Esophagus squamous epithelium (tissue), 5 donors: ENCODE measurements at regions not wholly inside any gene's neighbourhood (a gene's known extent, or its start where the extent isn't known, plus 50 kb on each side); places are given as distances from the start of the nearest gene placed in this dataset.

Source experiments
- DNase-seq: peaks from one replicate; lab custom pipeline; 2025; lab: John Stamatoyannopoulos, UW
- H3K27ac ChIP-seq, 4 donors: fragments of 200-600 bp; sonication (generic); one replicate each; pipeline ENCODE4 v1.5.1; 2016 to 2019; ENCODE audit warnings: mild to moderate bottlenecking in 1 of 4
- H3K27me3 ChIP-seq, 4 donors: fragments of 200-600 bp; sonication (generic); 1 replicate in 3 of 4; 2 replicates in 1 of 4; pipeline versions ENCODE4 v1.5.1 to v1.6.0; 2017 to 2021; ENCODE audit warnings: antibody characterized with exemption in 1 of 4
- H3K36me3 ChIP-seq, 3 donors: fragments of 200-600 bp; sonication (generic); one replicate each; pipeline ENCODE4 v1.5.1; 2016 to 2019
- H3K4me1 ChIP-seq, 3 donors: fragments of 200-600 bp; sonication (generic); one replicate each; pipeline ENCODE4 v1.5.1; 2017 to 2019
- H3K4me3 ChIP-seq, 4 donors: fragments of 200-600 bp; sonication (generic); 1 replicate in 3 of 4; 2 replicates in 1 of 4; pipeline ENCODE4 v1.5.1; 2016 to 2019; ENCODE audit warnings: mild to moderate bottlenecking in 2 of 4, moderate library complexity in 1 of 4
- H3K9me3 ChIP-seq, 3 donors: fragments of 200-600 bp; sonication (generic); one replicate each; pipeline ENCODE4 v1.5.1; 2016 to 2019
- POLR2A ChIP-seq, 4 donors: fragments of 450-650 bp; IDR thresholded peaks; one replicate each; pipeline ENCODE4 v1.6.1; 2017; ENCODE audit warnings: antibody characterized with exemption in 4 of 4, mild to moderate bottlenecking in 4 of 4, moderate library complexity in 3 of 4
- WGBS, 2 donors: methylation state at CpG; one replicate each; pipeline ENCODE4 v1.1.5; 2018; 5-methylcytosine and 5-hydroxymethylcytosine counted together
- intact Hi-C: fragments of 100-400 bp; cut with DNase I; formaldehyde crosslinking; loops from one replicate; pipeline ENCODE4 v1.15.0; 2022
- TF ChIP-seq, protein P1 (sequence below), 6 experiments: fragments of 450-650 bp in 4 of 6; fragments of 200-600 bp in 2 of 6; sonication (generic) in 2 of 6; IDR thresholded peaks; one replicate each; pipeline ENCODE4 v1.5.1; 2016 to 2019; ENCODE audit warnings: antibody characterized with exemption in 6 of 6, mild to moderate bottlenecking in 4 of 6, moderate library complexity in 4 of 6
- donor health status: DM: yes; HTN: yes; CAD: no.

DNA sequence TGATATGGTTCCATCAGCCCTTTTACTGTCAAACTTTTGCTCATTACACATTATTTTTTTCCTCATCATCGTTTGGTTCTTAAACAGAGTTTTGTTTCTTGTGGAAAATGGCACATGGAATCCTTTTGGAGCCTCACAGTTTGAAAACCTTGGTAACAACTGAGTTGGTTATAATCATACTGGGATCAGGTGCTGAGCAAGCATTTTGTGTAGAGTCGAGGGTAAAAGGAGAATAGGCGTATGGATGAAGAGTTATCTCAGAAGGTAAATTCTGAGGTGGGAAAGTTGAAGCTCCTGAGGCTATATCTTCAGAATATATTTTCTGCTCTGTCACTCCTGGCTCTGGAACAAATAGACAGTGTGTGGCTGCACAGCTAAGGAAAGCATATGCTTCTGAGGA is 274.0 kb upstream of the DSEL start:
- no peak for TF ChIP-seq POLR2A (IDR thresholded peaks at IDR 0.05)
- TF ChIP-seq, protein P1, sequence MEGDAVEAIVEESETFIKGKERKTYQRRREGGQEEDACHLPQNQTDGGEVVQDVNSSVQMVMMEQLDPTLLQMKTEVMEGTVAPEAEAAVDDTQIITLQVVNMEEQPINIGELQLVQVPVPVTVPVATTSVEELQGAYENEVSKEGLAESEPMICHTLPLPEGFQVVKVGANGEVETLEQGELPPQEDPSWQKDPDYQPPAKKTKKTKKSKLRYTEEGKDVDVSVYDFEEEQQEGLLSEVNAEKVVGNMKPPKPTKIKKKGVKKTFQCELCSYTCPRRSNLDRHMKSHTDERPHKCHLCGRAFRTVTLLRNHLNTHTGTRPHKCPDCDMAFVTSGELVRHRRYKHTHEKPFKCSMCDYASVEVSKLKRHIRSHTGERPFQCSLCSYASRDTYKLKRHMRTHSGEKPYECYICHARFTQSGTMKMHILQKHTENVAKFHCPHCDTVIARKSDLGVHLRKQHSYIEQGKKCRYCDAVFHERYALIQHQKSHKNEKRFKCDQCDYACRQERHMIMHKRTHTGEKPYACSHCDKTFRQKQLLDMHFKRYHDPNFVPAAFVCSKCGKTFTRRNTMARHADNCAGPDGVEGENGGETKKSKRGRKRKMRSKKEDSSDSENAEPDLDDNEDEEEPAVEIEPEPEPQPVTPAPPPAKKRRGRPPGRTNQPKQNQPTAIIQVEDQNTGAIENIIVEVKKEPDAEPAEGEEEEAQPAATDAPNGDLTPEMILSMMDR (IDR thresholded peaks at IDR 0.05): no peak
- no peaks in the 10 kb centered on the region for H3K4me1 ChIP-seq
- no peak for DNase-seq
- no peak overlapping the region for H3K4me3 ChIP-seq
- H3K27me3 ChIP-seq: no peaks in the 10 kb centered on the region
- no peaks in the 10 kb centered on the region for H3K9me3 ChIP-seq
- WGBS, 2 donors: 70 to 76% methylated on average over 3 of the region's 3 CpGs
- H3K27ac ChIP-seq: no peak overlapping the region
- H3K36me3 ChIP-seq: no peaks in the 10 kb centered on the region
- intact Hi-C loops: no loop called here

DNA sequence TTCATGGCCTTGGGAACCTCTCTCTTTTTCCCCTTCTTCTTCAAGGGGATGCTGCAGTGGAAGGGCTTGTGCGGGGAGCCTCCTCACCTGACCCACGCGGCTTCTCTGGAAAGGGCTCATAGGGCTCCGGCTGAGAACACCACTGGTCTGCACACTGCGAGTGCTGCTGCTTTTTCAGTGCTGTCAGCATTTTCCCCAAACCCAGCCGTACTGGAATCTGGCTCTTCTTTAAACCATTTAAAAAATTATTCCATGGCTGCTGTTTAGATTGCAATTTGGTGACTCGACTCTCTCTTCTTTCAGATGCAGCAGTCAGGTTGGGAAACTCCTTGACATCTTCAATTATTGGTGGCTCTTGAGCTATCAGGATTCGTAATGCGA is 272.6 kb upstream of the DSEL start:
- no peak overlapping the region for H3K27ac ChIP-seq
- H3K27me3 ChIP-seq: no peaks in the 10 kb centered on the region
- no peak overlapping the region for H3K4me3 ChIP-seq
- H3K4me1 ChIP-seq: no peaks in the 10 kb centered on the region
- no peaks in the 10 kb centered on the region for H3K36me3 ChIP-seq
- TF ChIP-seq, protein P1 (IDR thresholded peaks at IDR 0.05): no peak
- TF ChIP-seq POLR2A (IDR thresholded peaks at IDR 0.05): no peak
- WGBS, 2 donors: 87 to 89% methylated on average over 8 to 9 of the region's 9 CpGs
- intact Hi-C loops: no loop called here
- DNase-seq: no peak
- H3K9me3 ChIP-seq: no peaks in the 10 kb centered on the region

DNA sequence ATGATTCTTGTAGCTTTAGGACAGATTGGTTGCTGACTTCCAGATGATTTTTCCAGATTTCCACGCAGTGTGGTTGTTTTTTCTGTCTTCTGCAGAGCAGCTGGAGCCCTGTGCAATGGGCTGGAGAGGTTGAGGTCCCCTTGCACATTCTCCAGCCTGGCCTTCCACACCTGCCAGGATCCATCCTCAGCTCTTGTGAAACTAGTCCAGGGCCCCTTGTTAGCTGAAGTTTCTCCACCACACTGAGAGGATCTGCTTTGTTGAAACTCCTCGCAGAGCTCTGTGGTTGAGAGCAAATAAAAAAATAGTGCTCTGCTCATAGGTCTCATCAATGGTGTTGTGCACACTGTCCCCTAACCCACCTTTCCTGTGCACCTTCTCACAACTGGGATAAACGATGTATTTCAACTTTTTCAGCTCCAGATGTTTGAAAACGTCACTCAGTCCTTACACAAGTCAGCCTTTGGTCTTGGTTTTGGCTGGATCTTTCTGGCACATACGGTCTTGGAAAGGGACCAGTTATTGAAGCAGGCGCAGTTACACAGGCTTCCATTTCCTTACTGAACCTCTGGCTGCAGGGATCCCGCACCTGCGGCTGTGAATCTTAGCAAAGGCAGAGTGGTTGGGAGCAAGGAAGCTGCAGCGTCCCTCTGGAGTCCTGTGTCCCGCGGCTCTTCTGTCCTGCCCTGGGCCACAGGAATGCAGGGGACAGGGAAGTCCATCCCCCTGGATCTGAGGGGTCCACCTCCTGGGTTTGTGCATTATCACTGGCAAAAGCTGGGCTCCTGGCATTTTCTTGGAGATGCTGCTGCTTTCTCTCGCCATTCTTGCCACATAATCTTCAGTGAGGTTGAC is 272.0 kb upstream of the DSEL start:
- H3K4me3 ChIP-seq: no peak overlapping the region
- no peaks in the 10 kb centered on the region for H3K9me3 ChIP-seq
- no peaks in the 10 kb centered on the region for H3K4me1 ChIP-seq
- no peaks in the 10 kb centered on the region for H3K36me3 ChIP-seq
- WGBS, 2 donors: 68 to 72% methylated on average over 11 to 12 of the region's 12 CpGs
- TF ChIP-seq, protein P1 (IDR thresholded peaks at IDR 0.05): no peak
- no peak for TF ChIP-seq POLR2A (IDR thresholded peaks at IDR 0.05)
- intact Hi-C loops: no loop called here
- no peak overlapping the region for H3K27ac ChIP-seq
- no peaks in the 10 kb centered on the region for H3K27me3 ChIP-seq
- DNase-seq: no peak

DNA sequence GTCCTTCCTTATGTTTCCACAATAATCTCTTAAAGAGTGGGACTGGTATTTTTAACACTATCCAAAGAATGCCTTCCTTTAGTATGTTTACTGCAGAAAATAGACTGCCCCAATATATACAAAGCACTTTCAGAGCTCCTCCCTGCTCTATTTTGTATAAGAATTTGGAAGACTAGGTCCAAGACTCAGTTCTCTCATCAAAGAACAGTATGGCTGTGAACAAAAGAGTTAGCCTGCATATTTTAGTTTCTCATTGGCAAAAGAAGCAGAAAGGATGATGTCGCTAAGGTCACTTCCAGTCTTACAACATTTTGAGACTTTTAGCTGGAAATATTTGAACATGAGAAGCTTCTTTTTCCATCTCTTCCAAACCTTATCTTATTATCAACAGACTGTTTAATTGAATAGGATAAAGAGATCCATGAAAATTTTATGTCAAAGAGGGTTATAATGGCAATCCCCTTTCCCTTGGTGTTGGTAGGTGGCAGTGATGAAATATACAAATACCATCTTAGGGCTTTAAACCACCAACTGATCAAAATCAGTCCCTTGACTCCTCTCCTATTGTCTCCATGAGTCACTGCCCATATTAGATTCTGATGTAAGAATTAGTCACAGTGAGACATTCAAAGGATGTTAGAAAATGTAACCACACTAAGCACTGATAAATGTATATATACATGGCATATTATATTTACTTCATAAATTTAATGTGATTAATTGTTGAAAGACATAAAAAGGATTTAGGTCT is 266.9 kb upstream of the DSEL start:
- Histone ChIP-seq H3K27me3 (no peaks in the 10 kb centered on the region), H3K4me1 (no peaks in the 10 kb centered on the region), H3K27ac (no peak overlapping the region), H3K9me3 (no peaks in the 10 kb centered on the region), H3K36me3 (no peaks in the 10 kb centered on the region), H3K4me3 (no peak overlapping the region)
- 78 to 92% methylated on average over 1 of the region's 1 CpG for WGBS, 2 donors
- DNase-seq: no peak
- no peak for TF ChIP-seq POLR2A (IDR thresholded peaks at IDR 0.05)
- TF ChIP-seq, protein P1 (IDR thresholded peaks at IDR 0.05): no peak
- intact Hi-C loops: no loop called here

DNA sequence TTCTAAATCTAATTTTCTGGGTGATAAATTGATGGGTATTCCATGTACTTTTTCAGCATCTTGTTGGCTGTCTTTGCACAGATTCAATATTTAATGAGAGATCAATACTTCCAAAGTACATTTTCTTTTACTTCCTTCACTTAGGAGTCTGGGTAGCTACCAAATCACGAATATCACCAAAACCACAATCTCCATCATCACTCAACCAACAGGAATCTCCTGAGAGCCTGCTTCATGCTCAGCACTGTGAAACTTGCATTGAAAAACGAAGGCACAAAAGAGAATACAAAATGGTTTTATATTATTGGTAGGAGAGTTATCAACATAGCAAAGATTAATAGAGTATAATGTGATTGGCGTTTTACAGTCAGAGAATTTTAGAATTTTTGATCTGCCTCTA is 261.5 kb upstream of the DSEL start:
- DNase-seq: no peak
- Histone ChIP-seq H3K36me3 (no peaks in the 10 kb centered on the region), H3K9me3 (no peaks in the 10 kb centered on the region), H3K27me3 (no peaks in the 10 kb centered on the region), H3K27ac (no peak overlapping the region), H3K4me1 (no peaks in the 10 kb centered on the region), H3K4me3 (no peak overlapping the region)
- 41 to 54% methylated on average over 3 of the region's 3 CpGs for WGBS, 2 donors
- intact Hi-C loops: no loop called here
- TF ChIP-seq, protein P1 (IDR thresholded peaks at IDR 0.05): no peak
- TF ChIP-seq POLR2A (IDR thresholded peaks at IDR 0.05): no peak
